A673 (cell line): ENCODE measurements at regions not wholly inside any gene's neighbourhood (a gene's known extent, or its start where the extent isn't known, plus 50 kb on each side); places are given as distances from the start of the nearest gene placed in this dataset.

Experiments used
- EZH2 ChIP-seq: fragments of 200-600 bp; sonication (generic); IDR thresholded peaks from 2 replicates; pipeline ENCODE4 v1.6.1; 2017; ENCODE audit warnings: borderline replicate concordance, low read depth, mild to moderate bottlenecking, mixed read lengths, antibody characterized with exemption, low read length; ENCODE audit not compliant: poor library complexity, severe bottlenecking
- TF ChIP-seq, protein P1 (sequence below): fragments of 300-800, 200-600 bp; sonication (generic); conservative IDR thresholded peaks from 2 replicates; pipeline ENCODE4 v1.5.1; 2017; ENCODE audit warnings: low read depth, mild to moderate bottlenecking, antibody characterized with exemption, low read length, moderate library complexity, mixed read lengths

DNA sequence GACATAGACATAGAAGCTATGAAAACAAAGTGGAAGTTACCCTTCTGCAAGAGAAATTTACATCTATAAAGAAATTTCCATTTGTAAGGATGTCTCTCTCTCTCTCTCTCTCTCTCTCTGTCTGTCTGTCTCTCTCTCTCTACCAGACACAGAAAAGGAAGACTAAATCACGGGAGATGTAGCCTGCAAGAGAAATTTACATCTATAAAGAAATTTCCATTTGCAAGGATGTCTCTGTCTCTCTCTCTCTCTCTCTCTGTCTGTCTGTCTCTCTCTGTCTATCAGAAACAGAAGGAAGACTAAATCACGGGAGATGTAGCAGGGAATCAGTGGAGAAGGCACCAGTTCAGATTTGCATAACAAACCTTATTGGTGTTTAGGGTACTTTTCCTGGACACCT lies 65.6 kb upstream of the CTSO start:
- TF ChIP-seq, protein P1, sequence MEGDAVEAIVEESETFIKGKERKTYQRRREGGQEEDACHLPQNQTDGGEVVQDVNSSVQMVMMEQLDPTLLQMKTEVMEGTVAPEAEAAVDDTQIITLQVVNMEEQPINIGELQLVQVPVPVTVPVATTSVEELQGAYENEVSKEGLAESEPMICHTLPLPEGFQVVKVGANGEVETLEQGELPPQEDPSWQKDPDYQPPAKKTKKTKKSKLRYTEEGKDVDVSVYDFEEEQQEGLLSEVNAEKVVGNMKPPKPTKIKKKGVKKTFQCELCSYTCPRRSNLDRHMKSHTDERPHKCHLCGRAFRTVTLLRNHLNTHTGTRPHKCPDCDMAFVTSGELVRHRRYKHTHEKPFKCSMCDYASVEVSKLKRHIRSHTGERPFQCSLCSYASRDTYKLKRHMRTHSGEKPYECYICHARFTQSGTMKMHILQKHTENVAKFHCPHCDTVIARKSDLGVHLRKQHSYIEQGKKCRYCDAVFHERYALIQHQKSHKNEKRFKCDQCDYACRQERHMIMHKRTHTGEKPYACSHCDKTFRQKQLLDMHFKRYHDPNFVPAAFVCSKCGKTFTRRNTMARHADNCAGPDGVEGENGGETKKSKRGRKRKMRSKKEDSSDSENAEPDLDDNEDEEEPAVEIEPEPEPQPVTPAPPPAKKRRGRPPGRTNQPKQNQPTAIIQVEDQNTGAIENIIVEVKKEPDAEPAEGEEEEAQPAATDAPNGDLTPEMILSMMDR = no peak
- no peak for TF ChIP-seq EZH2
